GM23338 (cell line): ENCODE measurements at regions not wholly inside any gene's neighbourhood (a gene's known extent, or its start where the extent isn't known, plus 50 kb on each side); places are given as distances from the start of the nearest gene placed in this dataset.

Source experiments
- ATAC-seq: fragments of 200-7000 bp; cut with Tn5 transposase; 3 replicates; pipeline ENCODE4 v1.9.1; 2020
- DNase-seq: peaks from one replicate; pipeline ENCODE4 v3.0.0-alpha.2; 2015; ENCODE audit warnings: low spot score
- H2AFZ ChIP-seq: fragments of 200-600 bp; sonication (generic); 2 replicates; pipeline ENCODE4 v1.8.0; 2016; ENCODE audit warnings: antibody characterized with exemption, mild to moderate bottlenecking, moderate library complexity
- H3F3A ChIP-seq: fragments of 200-600 bp; sonication (generic); replicated peaks from 2 replicates; pipeline ENCODE4 v1.8.0; 2017; ENCODE audit warnings: antibody characterized with exemption, mixed run types, low read depth
- H3K27ac ChIP-seq: fragments of 200-600 bp; sonication (generic); 2 replicates; pipeline ENCODE4 v1.6.1; 2016; ENCODE audit warnings: low read depth
- H3K27me3 ChIP-seq: fragments of 200-600 bp; sonication (generic); 2 replicates; pipeline ENCODE4 v1.8.0; 2016; ENCODE audit warnings: mild to moderate bottlenecking, mixed run types, moderate library complexity; ENCODE audit not compliant: insufficient read depth
- H3K36me3 ChIP-seq: fragments of 200-600 bp; sonication (generic); 2 replicates; pipeline ENCODE4 v1.8.0; 2016; ENCODE audit warnings: mild to moderate bottlenecking; ENCODE audit not compliant: insufficient read depth
- H3K4me1 ChIP-seq: fragments of 200-600 bp; sonication (generic); 2 replicates; pipeline ENCODE4 v1.8.0; 2016; ENCODE audit warnings: mild to moderate bottlenecking, moderate library complexity; ENCODE audit not compliant: insufficient read depth
- H3K4me2 ChIP-seq: fragments of 200-600 bp; sonication (generic); 2 replicates; pipeline ENCODE4 v1.7.1; 2017; ENCODE audit warnings: mixed run types
- H3K4me3 ChIP-seq: fragments of 200-600 bp; sonication (generic); 2 replicates; pipeline ENCODE4 v1.6.1; 2016; ENCODE audit warnings: mixed run types
- H3K79me2 ChIP-seq: fragments of 200-600 bp; sonication (generic); replicated peaks from 2 replicates; pipeline ENCODE4 v1.8.0; 2017; ENCODE audit warnings: mild to moderate bottlenecking; ENCODE audit not compliant: insufficient read depth
- H3K9me2 ChIP-seq: fragments of 200-600 bp; sonication (generic); 2 replicates; pipeline ENCODE4 v1.8.0; 2017; ENCODE audit not compliant: insufficient read depth
- H4K20me1 ChIP-seq: fragments of 200-600 bp; sonication (generic); replicated peaks from 2 replicates; pipeline ENCODE4 v1.8.0; 2017; ENCODE audit warnings: mild to moderate bottlenecking; ENCODE audit not compliant: insufficient read depth
- H3K27ac Mint-ChIP-seq: 2 replicates; pipeline ENCODE4 v1.8.0; 2020; ENCODE audit warnings: inconsistent platforms, mild to moderate bottlenecking, moderate library complexity, mixed read lengths
- H3K27me3 Mint-ChIP-seq: 3 replicates; pipeline ENCODE4 v1.8.0; 2022; ENCODE audit warnings: low read depth, mild to moderate bottlenecking, moderate library complexity, mixed read lengths, inconsistent platforms; ENCODE audit not compliant: insufficient read depth, poor library complexity
- H3K36me3 Mint-ChIP-seq: 3 replicates; pipeline ENCODE4 v1.8.0; 2021; ENCODE audit warnings: low read depth, mild to moderate bottlenecking, inconsistent platforms, moderate library complexity, mixed read lengths
- H3K4me1 Mint-ChIP-seq: 3 replicates; pipeline ENCODE4 v1.8.0; 2020; ENCODE audit warnings: mild to moderate bottlenecking, inconsistent platforms, mixed read lengths
- H3K4me3 Mint-ChIP-seq: 3 replicates; pipeline ENCODE4 v1.8.0; 2021; ENCODE audit warnings: moderate library complexity, mild to moderate bottlenecking, inconsistent platforms, mixed read lengths
- H3K9me3 Mint-ChIP-seq: 3 replicates; pipeline ENCODE4 v1.8.0; 2020; ENCODE audit warnings: moderate library complexity, mild to moderate bottlenecking, inconsistent platforms, mixed read lengths
- CREB1 ChIP-seq: fragments of 250-450 bp; sonication (Bioruptor Pico); IDR thresholded peaks from 2 replicates; pipeline ENCODE4 v1.5.0; 2020; ENCODE audit warnings: low read depth, mild to moderate bottlenecking, moderate library complexity
- CTCF ChIP-seq, 2 experiments: fragments of 200-600 bp in 1 of 2; sonication (generic) in 1 of 2; conservative IDR thresholded peaks; 2 replicates each; pipeline versions ENCODE4 v1.5.1 to v1.6.1; 2016 to 2017; ENCODE audit warnings: antibody characterized with exemption in 2 of 2, low read depth in 2 of 2, mild to moderate bottlenecking in 2 of 2, moderate library complexity in 1 of 2
- EZH2 ChIP-seq: fragments of 200-600 bp; sonication (generic); IDR thresholded peaks from one replicate; pipeline ENCODE4 v1.8.0; 2017; ENCODE audit warnings: antibody characterized with exemption, mild to moderate bottlenecking, low read depth; ENCODE audit not compliant: unreplicated experiment
- EZH2phosphoT487 ChIP-seq: fragments of 200-600 bp; sonication (generic); IDR thresholded peaks from one replicate; pipeline ENCODE4 v1.8.1; 2018; ENCODE audit warnings: antibody characterized with exemption; ENCODE audit not compliant: unreplicated experiment
- JUNB ChIP-seq: IDR thresholded peaks from one replicate; pipeline ENCODE4 v1.6.1; 2016; ENCODE audit warnings: antibody characterized with exemption; ENCODE audit not compliant: unreplicated experiment
- NANOG ChIP-seq: IDR thresholded peaks from 2 replicates; pipeline ENCODE4 v1.6.1; 2016; ENCODE audit warnings: antibody characterized with exemption, borderline replicate concordance
- POLR2AphosphoS5 ChIP-seq: IDR thresholded peaks from 2 replicates; pipeline ENCODE4 v1.6.1; 2016; ENCODE audit warnings: antibody characterized with exemption, low read depth
- STAT1 ChIP-seq: IDR thresholded peaks from one replicate; pipeline ENCODE4 v1.6.1; 2016; ENCODE audit warnings: antibody characterized with exemption; ENCODE audit not compliant: unreplicated experiment
- ZNF114 ChIP-seq: fragments of 250-450 bp; sonication (Bioruptor Pico); IDR thresholded peaks from 2 replicates; pipeline ENCODE4 v1.5.0; 2020; ENCODE audit warnings: mild to moderate bottlenecking, moderate library complexity
- ZNF331 ChIP-seq: fragments of 250-450 bp; sonication (Bioruptor Pico); IDR thresholded peaks from 2 replicates; pipeline ENCODE4 v1.5.0; 2020; ENCODE audit warnings: low read depth, mild to moderate bottlenecking, moderate library complexity
- ZNF462 ChIP-seq: fragments of 250-450 bp; sonication (Bioruptor Pico); IDR thresholded peaks from 2 replicates; pipeline ENCODE4 v1.5.0; 2020; ENCODE audit warnings: mild to moderate bottlenecking, moderate library complexity
- TF ChIP-seq, protein P1 (sequence below): IDR thresholded peaks from one replicate; pipeline ENCODE4 v1.6.1; 2018; ENCODE audit warnings: antibody characterized with exemption; ENCODE audit not compliant: unreplicated experiment
- TF ChIP-seq, protein P2 (sequence below): IDR thresholded peaks from 2 replicates; pipeline ENCODE4 v1.6.1; 2016; ENCODE audit warnings: antibody characterized with exemption

GRCh38 chr3:110773413-110773954 is 298.1 kb upstream of the NECTIN3 start:
- Histone ChIP-seq H3K27ac (no peak overlapping the region), H3K27me3 (no peaks in the 10 kb centered on the region), H3K4me3 (no peak overlapping the region), H3K36me3 (no peaks in the 10 kb centered on the region), H3K79me2 (no peaks in the 10 kb centered on the region), H3F3A (no peaks in the 10 kb centered on the region), H3K4me1 (peaks cover 14% of the 10 kb centered on the region), H3K4me2 (peak overlapping the region; percentile 44; the same call in 1 of the 2 replicates), H2AFZ (peak overlapping the region; percentile 70; the same call in 1 of the 2 replicates), H4K20me1 (no peaks in the 10 kb centered on the region), H3K9me2 (no peaks in the 10 kb centered on the region; the same call in none of the 2 replicates)
- TF ChIP-seq, protein P1, sequence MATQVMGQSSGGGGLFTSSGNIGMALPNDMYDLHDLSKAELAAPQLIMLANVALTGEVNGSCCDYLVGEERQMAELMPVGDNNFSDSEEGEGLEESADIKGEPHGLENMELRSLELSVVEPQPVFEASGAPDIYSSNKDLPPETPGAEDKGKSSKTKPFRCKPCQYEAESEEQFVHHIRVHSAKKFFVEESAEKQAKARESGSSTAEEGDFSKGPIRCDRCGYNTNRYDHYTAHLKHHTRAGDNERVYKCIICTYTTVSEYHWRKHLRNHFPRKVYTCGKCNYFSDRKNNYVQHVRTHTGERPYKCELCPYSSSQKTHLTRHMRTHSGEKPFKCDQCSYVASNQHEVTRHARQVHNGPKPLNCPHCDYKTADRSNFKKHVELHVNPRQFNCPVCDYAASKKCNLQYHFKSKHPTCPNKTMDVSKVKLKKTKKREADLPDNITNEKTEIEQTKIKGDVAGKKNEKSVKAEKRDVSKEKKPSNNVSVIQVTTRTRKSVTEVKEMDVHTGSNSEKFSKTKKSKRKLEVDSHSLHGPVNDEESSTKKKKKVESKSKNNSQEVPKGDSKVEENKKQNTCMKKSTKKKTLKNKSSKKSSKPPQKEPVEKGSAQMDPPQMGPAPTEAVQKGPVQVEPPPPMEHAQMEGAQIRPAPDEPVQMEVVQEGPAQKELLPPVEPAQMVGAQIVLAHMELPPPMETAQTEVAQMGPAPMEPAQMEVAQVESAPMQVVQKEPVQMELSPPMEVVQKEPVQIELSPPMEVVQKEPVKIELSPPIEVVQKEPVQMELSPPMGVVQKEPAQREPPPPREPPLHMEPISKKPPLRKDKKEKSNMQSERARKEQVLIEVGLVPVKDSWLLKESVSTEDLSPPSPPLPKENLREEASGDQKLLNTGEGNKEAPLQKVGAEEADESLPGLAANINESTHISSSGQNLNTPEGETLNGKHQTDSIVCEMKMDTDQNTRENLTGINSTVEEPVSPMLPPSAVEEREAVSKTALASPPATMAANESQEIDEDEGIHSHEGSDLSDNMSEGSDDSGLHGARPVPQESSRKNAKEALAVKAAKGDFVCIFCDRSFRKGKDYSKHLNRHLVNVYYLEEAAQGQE: no peak
- TF ChIP-seq ZNF114 (CRISPR knock-in tag) (no peak), CTCF (conservative IDR thresholded peaks at IDR 0.05; ENCODE audit: low read depth in 2 of 2) (no peak), EZH2 (no peak), EZH2phosphoT487 (no peak), JUNB (no peak), NANOG (no peak), ZNF331 (CRISPR knock-in tag) (no peak), CREB1 (no peak), ZNF462 (no peak), STAT1 (no peak), POLR2AphosphoS5 (no peak)
- TF ChIP-seq, protein P2, sequence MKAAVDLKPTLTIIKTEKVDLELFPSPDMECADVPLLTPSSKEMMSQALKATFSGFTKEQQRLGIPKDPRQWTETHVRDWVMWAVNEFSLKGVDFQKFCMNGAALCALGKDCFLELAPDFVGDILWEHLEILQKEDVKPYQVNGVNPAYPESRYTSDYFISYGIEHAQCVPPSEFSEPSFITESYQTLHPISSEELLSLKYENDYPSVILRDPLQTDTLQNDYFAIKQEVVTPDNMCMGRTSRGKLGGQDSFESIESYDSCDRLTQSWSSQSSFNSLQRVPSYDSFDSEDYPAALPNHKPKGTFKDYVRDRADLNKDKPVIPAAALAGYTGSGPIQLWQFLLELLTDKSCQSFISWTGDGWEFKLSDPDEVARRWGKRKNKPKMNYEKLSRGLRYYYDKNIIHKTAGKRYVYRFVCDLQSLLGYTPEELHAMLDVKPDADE: no peak
- peaks cover 8% of the 10 kb centered on the region; the same call in 2 of the 3 replicates for H3K4me1 Mint-ChIP-seq
- no peak overlapping the region for H3K4me3 Mint-ChIP-seq
- peaks cover 10% of the 10 kb centered on the region for H3K9me3 Mint-ChIP-seq
- DNase-seq: no peak
- H3K27me3 Mint-ChIP-seq: no peaks in the 10 kb centered on the region
- H3K36me3 Mint-ChIP-seq: peaks cover 6% of the 10 kb centered on the region; the same call in 2 of the 3 replicates
- ATAC-seq: no peak; the same call in 2 of the 3 replicates
- H3K27ac Mint-ChIP-seq: 0 out of 2 replicates have a peak overlapping the region, but pooled peaks have one; percentile 51
